AG04449 (cell line): ENCODE measurements at regions not wholly inside any gene's neighbourhood (a gene's known extent, or its start where the extent isn't known, plus 50 kb on each side); places are given as distances from the start of the nearest gene placed in this dataset.

Experiments used
- CTCF ChIA-PET: fragments of 350-600 bp; formaldehyde crosslinking; extraction: SDS; loops from one replicate; lab custom pipeline; 2021; ENCODE audit warnings: antibody characterized with exemption; lab: Yijun Ruan, JAX
- POLR2A ChIA-PET: fragments of 400-600, 350-600 bp; formaldehyde crosslinking; extraction: SDS; loops from one replicate; lab custom pipeline; 2020; ENCODE audit warnings: antibody characterized with exemption, inconsistent platforms; lab: Yijun Ruan, JAX
- DNase-seq: peaks from one replicate; pipeline ENCODE4 v3.0.0-alpha.2; 2010; ENCODE audit warnings: low read depth, low spot score
- H3K4me3 ChIP-seq: 2 replicates; pipeline ENCODE4 v1.5.1; 2011; ENCODE audit warnings: low read depth, mild to moderate bottlenecking, control low read depth, low read length
- CTCF ChIP-seq: IDR thresholded peaks from one replicate; pipeline ENCODE4 v1.5.1; 2011; ENCODE audit warnings: mild to moderate bottlenecking, moderate library complexity, low read length, control low read depth, inconsistent platforms; ENCODE audit not compliant: insufficient read depth; ENCODE audit errors: missing control alignments

- no peak for DNase-seq
- ChIA-PET POLR2A (no interaction called here), CTCF (no interaction called here)
- TF ChIP-seq CTCF = no peak
- H3K4me3 ChIP-seq = no peak overlapping the region
These were observed 750.3 kb downstream of the MAT2B start for GRCh38 chr5:164255598-164256213.

- no peak for DNase-seq
- H3K4me3 ChIP-seq = no peak overlapping the region
- ChIA-PET CTCF (no interaction called here), POLR2A (no interaction called here)
- no peak for TF ChIP-seq CTCF
These were observed 750.9 kb downstream of the MAT2B start for GRCh38 chr5:164256351-164256750.

- DNase-seq = no peak
- POLR2A ChIA-PET = no interaction called here
- CTCF ChIA-PET = no interaction called here
- no peak for TF ChIP-seq CTCF
- H3K4me3 ChIP-seq = no peak overlapping the region
These were observed 751.5 kb downstream of the MAT2B start for GRCh38 chr5:164256954-164257353.

- ChIA-PET POLR2A (no interaction called here), CTCF (no interaction called here)
- no peak for TF ChIP-seq CTCF
- DNase-seq = no peak
- no peak overlapping the region for H3K4me3 ChIP-seq
These were observed 760.1 kb downstream of the MAT2B start for GRCh38 chr5:164265566-164265965.

- TF ChIP-seq CTCF = no peak
- ChIA-PET POLR2A (no interaction called here), CTCF (no interaction called here)
- no peak overlapping the region for H3K4me3 ChIP-seq
- no peak for DNase-seq
These were observed 761.2 kb downstream of the MAT2B start for GRCh38 chr5:164266571-164266970.

- no peak for DNase-seq
- POLR2A ChIA-PET = no interaction called here
- TF ChIP-seq CTCF = no peak
These were observed 772.3 kb downstream of the MAT2B start for GRCh38 chr5:164277720-164278119.

More at GRCh38 chr5:164277720-164278119, 772.3 kb downstream of the MAT2B start:
- CTCF ChIA-PET = no interaction called here
- H3K4me3 ChIP-seq = no peak overlapping the region
